HG03175 (cell line): ENCODE measurements at regions not wholly inside any gene's neighbourhood (a gene's known extent, or its start where the extent isn't known, plus 50 kb on each side); places are given as distances from the start of the nearest gene placed in this dataset.
"Not testable (repeated sequence)": the region's sequence is repeated elsewhere in the genome, so short reads cannot be mapped to it uniquely, and the experiment has no call there.

Source experiments
- ATAC-seq: cut with Tn5 transposase; IDR thresholded peaks from one replicate; pipeline ENCODE4 v1.9.1; 2021; ENCODE audit warnings: mild to moderate bottlenecking, moderate library complexity; ENCODE audit not compliant: unreplicated experiment

DNA sequence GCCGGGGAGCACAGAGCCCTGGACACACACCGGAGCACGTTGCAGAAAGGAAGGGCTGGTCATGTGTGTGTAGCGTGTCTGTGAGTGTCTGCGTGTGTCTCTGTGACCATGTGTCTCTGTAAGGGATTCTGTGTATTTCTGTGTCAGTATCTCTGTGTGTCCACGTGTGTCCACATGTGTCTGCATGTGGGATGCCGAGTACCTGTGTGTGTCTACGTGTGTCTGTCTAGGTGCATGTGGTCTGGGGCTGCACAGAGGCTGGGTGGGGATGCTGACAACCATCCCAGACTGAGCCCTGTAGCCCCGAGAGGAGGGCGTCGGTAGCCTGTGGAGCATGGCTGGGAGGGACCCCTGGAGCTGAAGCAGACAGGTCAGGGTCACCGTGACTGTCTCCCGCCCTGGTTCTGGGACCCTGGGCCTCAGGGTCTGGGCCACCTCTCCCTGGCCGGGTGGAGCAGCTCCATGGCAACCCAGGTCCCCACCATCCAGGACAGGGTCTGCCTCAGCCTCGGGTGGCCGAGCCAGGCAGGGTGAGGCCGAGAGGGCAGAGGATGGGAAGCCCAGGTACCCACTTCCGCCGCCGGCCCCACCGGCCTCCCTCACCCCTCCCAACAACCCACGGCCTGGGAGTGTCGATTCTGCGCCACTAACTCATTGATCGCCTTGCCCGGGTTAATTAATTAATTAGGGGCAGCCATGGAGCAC, 122.7 kb downstream of the FAM53A start:
- ATAC-seq: no peak

DNA sequence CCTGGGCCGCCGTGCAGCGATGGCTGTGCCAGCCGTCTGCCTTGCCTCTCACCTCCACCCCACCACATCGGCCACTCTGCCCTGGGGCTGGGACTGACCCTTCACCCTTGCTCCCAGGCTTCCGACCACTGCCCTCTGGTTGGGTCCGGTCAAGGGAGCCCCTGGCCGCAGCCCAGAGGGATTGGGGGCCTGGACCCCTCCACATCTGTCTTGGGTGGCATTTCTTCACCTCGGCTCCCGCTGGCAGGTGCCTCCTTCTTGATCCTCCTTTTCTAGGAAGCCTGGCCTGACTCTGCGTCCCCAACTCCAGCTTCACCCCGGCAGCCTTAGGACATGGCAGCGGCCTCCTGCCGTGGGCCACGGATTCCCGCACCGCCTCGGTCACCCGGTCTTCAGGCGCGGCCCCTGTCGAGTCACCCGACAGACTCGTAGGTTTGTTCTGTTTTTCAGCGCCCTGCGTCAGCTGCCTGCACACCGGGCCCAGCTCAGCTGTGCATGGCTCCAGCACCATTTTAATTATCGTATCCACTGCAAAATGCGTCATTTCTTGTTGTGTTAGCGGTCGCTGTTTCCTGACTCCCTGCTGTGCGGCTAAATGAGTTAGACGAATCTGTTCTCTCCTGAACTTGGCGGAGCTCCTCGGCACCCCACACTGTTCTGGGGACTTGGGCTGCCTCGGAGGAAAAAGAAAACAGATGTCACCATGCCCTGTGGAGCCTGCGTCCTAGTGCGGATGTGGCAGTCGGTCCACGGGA, 124.0 kb downstream of the FAM53A start:
- no peak for ATAC-seq

DNA sequence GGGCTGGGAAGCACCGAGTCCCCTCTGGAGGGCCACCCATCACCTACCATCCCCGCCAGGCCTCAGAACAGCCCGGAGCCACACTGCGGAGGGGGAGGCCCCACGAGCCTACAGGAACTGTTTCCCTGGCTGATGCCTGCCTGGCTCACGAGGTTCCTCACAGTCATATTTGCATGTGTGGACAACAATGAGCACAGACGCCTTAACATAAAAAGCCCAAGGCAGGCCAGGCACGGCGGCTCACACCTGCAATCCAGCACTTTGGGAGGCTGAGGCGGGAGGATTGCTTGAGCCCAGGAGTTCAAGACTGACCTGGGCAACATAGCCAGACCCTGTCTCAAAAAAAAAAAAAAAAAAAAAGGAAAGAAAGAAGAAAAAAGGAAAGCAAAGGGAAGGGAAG, 125.9 kb downstream of the FAM53A start:
- ATAC-seq: no peak

DNA sequence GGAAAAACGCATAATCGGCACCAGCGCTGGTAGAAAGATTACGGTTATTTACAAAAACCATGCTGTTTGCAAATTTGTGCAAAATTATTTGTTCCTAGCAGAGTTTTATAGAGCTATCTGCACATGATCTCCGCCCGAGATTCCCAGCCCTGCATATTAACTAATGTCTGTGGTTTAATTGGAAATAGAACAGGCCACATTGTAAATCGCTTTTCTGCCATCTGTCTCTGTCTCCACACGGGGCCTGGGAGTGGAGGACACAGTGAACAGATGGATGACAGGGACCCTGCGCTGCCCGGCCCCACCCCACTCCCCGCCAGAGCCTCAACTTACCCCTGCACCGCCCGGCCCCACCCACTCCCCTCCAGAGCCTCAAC, 126.9 kb downstream of the FAM53A start:
- no peak for ATAC-seq

DNA sequence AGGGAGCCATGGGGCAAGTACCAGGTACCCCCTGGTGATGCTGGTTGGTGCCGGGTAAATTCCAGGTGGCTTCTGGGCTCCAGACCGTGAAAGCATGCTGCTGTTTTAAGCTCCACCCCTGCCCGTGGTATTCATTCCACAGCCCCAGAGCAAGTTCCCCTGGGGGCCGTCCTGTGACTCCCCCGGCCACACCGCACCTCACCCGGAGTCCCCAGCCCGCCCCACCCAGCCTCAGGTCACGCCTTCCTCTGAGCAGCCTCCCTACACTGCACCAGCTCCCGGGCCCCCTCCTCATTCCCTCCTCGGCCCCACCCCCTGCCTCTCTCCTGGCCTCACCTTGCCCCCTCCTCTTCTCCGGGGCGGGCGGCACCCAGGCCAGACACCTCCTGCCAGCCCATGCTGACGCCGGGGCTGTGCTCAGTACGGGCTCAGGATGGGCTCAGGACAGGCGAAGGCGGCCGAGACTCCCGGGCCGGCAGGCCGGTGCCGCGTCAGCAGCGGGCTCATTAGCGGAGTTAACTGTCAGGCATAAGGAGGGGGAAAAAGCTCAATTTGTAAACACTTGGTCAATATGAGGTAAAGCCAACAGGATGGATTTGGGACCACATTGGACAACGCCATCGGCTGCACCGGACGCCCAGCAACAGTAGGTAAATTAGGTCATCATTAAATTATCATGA, 127.4 kb downstream of the FAM53A start:
- ATAC-seq: no peak

DNA sequence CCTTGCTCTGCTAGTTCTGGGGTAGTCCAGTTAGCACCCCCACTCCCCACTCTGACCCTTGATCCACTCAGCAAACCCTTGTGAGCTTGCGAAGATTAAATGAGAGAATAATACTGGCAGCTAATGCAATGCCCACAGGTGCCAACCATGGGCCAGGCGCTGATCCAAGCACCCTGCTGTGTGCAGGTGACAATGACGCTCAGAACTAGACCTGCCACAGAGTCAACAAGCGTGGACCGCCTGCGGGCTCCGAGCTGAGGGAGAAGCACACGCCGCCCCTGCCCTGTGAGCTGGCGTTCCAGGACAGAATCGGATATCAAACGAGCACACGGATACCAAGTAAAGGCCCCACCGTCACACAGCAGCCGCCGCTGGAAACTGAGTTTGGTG, 129.2 kb downstream of the FAM53A start:
- ATAC-seq: no peak

DNA sequence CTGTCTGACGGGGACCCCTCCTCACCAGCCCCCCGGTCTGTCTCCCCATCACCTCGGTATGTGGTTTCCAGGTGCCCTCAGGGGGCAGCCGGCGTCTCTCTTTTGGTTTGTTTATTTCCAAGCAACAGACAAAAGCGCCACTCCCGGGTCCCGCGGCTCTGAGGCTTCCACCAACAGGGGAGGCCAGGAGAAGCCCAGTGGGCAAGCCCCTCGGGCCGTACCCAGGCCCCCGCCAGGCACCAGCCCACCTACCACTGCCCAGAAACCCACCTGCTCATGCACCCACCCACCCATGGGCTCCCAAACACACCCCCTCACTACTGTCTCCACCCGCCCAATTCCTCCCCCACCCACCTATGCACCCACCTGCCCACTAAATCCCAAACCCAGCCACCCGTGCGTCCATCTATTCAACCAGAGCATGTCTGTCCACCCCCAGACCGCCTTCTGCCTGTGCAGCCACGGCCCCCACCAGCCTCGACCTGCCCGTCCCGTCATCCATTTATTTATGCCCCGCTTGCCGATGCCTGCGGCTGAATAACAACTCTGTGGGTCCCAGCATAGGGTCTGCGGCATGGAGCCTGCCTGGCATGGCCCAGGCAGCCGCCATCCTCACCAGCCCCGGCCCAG, 129.8 kb downstream of the FAM53A start:
- no peak for ATAC-seq

DNA sequence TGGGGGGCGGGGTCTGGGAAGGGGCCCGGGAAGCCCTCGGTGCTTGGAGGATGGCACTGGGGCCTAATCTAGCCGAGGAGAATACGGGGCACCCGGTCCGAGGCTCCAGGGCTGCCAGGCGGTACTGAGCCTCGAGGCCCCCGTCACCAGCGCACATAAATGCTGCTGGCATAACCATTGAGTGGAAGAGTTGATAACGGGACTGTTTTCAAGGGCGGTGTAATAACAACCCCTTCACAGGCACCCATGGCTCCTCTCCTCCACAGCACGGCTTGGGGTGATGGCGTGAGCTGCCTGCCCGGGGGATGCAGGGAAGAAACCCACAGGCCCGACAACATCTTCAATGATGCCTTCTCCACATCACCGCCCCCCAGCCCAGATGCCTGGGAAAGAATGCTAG, 130.7 kb downstream of the FAM53A start:
- ATAC-seq: no peak

DNA sequence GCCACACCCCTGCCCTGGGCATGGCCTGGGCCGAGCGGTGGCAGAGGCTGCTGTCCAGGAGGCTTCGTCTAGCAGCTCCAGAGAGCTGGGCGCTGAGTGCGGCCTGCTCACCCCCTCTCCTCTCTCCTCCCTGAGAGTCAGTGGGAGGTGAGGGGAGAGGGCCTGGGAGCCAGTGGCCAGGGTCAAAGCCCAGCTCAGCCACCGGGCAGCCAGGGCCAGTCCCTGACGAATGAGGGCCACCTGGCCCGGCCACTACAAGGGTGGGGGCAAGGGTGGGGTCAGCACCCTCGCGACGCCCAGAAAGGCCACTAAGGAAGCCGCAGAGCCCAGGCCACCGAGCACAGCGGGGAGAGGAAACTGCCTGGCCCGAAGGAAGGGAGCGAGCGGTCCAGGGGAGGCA, 131.7 kb downstream of the FAM53A start:
- ATAC-seq: no peak

DNA sequence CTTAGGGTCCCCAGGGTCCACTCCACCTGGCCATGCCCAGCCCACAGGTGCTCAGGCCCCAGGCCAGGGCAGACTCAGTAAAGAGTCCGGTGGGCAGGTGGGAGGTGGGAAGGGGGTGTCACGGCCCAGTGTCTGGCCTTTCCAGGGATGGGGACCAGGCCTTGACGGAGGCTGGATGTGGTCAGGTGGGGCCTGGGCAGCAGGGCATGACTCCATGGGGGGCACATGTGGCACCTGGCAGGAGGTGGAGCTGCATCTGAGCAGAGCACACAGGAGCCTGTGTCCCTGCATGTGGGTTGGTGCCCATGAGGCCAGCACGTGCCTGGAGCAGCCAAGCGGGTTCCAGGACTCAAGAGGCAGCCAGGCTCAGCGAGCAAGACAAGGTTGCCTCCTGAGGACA, 132.9 kb downstream of the FAM53A start:
- no peak for ATAC-seq

DNA sequence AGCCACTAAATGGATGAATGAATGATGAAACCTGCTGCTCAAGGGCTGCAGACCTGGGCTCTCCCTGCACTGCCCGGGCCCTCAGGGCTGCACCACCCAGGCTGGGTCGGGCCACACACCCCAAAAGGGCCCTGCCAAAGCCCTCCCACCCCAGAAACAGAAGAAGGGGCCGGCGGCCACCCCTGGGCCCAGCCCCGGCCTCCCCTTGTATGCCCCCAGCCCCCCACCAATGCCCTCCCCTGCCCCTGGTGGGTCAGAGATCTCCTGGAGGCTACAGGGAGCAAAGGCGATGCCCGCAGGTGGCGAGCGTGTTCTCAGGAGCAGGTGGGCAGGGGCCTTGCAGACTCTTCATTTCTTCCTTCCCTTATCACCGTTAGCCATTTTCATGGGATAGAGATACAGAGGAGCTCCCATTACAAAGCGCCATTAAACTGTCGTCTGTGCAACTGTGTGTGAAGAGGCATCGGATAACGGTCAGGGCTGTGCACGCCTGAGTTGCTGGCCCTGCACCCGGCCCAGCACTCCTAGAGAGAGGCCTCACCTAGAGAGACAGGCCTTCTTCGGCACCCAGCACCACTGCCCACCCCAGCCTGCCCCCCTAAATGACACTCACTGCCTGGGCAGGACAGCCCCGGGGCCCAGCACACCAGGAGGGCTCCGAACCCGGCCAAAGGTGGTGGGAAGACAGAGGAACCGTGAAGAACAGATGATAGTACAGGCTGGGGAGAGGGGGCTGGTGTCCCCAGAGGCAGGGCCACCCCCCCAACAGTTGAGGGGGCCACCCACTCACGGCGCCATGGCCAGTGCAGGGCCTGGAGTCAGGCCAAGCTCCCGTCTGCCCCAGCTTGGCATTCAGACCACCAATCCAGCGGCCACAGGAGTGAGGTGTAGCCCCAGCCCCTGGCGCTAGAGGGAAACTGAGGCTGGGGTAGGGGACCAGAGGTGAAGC, 133.7 kb downstream of the FAM53A start:
- ATAC-seq: no peak

DNA sequence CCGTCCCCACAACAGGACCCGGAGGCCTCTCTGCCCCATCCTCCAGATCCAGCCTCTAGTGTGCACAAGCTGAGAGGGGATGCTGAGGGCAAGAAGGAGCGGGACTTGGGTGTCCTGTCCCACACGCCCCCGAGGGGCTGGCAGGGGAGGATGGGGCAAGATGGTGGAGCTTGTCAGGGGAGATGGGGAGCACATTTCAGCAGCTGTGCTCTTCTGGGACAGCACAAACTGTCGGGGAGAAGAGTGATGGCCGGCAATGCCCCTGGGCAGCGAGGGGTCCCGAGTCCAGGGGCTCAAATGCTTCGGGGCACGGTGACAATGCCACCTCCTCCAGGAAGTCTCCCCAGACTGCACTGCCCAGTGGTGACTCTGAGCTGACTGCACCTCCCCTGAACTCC, 134.5 kb downstream of the FAM53A start:
- ATAC-seq: no peak

DNA sequence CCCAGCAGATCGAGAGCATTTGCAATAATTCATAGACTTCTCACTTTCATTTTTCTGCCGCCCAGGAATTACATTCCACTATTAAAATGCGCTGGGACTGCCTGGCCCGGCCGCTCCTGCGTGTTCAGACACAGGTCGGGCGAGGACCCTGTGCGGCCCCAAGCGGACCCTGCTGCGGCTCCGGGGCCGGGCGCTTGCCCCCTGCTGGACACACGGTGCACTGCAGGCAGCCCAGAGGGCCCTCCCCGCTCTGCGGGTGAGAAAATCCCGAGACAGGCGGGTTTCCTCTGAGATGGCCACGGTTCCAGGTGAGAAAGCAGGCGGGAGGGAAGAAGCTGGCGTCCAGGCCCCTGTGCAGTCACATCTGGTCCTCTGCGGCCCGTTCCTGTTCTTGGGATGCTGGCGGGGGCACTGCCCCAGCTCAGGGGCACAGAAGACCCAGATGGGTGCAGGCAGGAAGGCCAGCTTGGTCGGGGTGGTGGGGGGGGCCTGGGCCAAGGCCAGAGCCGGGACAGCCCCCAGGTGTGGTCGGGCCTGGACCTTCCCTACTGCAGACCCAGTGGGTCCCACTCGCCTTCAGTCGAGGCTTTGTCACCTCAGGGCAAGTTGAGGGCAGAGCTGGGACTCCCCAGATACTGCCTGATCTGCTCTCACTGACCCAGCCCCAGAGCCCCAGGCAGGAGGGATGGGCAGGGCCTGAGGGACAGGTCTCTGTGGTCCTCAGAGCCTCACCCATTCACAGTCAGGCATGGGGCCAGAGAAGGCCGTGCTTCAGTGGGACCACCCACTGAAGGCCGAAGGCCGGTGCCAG, 135.1 kb downstream of the FAM53A start:
- not testable (repeated sequence) for ATAC-seq

DNA sequence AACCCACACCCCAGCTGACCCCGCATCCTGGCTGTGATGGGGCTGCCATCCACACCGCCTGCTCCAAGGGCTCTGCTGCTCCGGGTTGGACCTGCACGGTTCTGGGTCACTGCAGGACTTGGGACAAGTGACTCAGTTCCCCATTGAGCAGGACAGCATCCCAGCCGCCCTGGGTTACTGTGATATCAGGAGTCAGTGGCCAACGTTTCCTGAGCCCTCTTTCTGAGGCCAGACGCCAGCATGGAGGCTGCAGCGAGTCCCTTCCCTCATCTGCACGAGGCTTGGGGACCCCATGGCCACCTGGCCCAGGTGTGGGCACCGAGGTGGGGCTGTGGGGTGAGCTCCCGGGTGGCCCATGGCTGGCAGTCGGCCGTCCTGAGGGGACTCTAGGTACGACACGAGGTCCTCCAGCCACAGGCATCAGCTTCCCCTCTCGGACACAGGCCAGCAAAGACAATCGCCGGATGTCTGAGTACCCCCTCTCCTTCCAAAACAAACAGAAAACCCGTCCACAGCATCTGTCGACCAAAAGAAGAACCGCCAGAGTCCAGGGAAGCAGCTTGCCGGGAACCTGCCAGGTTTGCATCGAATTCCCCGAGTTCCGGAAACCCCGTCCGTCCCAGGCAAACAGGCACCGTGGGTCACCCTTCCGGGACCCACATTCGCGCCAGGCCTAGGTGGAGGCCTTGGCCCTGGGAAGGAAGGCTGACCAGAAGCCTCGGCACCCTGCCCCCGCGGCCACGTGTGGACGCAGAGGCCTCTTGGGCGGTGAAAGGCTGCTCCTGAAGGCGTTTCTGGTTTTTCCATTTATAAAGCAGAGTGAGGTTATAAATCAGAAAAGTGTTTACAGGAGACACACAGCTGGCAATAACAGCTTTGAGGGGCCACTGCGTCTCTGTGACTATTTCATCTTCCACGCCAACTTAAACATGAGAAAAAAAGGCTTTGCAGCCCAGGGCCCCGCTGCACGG, 136.0 kb downstream of the FAM53A start:
- ATAC-seq: no peak

DNA sequence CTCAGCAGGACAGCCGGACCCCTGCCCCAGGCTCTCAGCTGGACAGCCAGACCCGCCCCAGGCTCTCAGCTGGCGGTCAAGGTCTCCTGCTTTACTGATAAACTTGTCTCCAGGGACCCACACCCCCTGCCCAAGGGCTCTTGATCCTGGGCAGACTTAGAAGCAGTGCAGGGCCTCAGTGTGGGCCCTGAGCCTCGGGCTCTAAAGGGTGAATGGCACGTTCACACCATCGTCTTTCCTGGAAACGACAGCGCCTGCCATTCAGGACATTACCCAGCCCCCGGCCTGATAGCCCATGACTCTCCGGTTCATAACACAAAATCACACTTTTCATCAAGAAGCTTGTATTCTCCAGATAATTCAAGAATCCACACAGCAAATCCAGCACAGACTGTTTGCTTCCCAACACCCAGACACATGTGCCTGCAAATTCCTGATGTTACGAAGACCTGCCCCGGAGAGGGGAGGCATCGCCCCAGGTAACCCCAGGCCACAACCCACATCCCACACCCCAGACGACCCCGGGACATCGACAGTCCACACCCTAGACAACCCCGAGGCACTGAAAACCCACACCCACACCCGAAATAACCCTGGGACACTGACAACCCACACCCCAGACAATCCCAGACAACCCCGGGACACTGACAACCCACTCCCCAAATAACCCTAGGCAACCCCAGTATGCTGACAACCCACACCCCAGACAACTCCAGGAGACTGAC, 136.8 kb downstream of the FAM53A start:
- no peak for ATAC-seq

DNA sequence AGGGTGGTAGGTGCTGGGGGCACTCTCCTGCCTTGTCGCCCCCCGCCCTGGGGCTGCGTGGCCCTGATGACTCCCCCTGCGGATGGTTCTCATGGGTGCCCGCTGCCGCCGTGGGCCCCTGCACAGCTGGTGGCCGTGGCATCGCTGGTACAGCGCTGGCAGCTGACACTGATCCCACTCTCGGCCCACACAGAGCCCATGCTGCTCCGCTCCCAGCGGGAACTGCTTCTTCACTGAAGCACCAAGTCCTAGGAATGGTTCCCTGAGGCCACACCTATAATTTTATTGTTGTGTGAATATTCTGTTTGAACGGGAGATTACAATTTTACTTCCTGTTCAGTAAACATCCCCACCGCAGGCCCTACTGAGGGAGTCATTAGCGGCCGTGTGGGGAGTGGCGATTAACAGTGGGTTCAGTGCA, 138.6 kb upstream of the NKX1-1 start:
- ATAC-seq: no peak

DNA sequence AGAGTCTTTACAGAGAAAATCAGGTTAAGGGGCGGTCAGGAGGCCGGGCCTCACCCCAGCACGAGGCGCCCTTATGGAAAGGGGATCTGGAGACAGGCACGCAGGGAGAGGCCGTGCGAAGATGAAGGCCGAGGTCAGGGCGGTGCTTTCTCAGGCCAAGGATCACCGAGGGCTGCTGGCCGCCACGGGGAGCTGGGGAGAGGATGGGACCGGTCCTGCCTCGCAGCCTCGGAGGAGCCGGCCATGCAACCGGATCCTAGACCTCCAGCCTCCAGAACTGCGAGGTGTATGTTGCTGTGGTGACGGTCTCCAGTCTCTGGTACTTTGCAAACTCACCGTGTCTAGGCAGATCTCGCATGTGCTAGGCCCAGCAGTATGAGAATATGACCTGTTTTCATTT, 138.2 kb upstream of the NKX1-1 start:
- ATAC-seq: not testable (repeated sequence)

DNA sequence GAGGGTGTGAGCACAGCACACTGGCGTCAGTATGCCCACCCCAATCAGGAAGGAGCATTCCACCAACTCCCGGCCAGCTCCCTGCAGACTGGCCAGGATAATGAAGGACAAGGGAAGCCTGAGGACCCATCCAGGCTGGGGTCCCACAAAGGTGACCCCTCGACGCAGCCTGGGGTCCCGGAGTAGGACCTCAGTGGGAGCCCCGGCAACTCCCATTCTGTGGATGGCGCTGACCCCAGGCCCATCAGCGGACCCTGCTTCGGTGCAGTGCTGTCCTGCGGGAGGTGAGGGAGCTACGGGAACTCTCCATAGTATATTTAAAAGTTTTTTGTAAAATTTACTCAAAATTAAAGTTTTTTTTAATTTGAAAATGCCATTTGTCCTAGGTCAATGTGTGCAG, 137.7 kb upstream of the NKX1-1 start:
- no peak for ATAC-seq
